K562 (cell line): ENCODE measurements at regions not wholly inside any gene's neighbourhood (a gene's known extent, or its start where the extent isn't known, plus 50 kb on each side); places are given as distances from the start of the nearest gene placed in this dataset.

ENCODE experiments used
- ATAC-seq: fragments of 200-7000 bp; cut with Tn5 transposase; 3 replicates; pipeline ENCODE4 v1.9.1; 2020; ENCODE audit warnings: moderate library complexity
- BruUV-seq: library from RNA; stranded (reverse); fragments of 400-500 nt; replicated peaks from 2 replicates; lab custom pipeline; 2021; lab: Mats Ljungman, UMichigan
- CTCF ChIA-PET: fragments of 300-600 bp; formaldehyde crosslinking; extraction: SDS; loops from one replicate; lab custom pipeline; 2021; ENCODE audit warnings: low intra/inter-chr PET ratio; lab: Yijun Ruan, JAX
- POLR2A ChIA-PET: fragments of 300-600, 350-650 bp; sonication (Branson Sonifier 250); formaldehyde crosslinking; extraction: SDS; loops from one replicate; lab custom pipeline; 2021; ENCODE audit warnings: antibody characterized with exemption, inconsistent platforms; lab: Yijun Ruan, JAX
- DNase-seq, 4 experiments: peaks; one replicate each; pipeline versions ENCODE4 v3.0.0 to v3.0.0-alpha.2; 2011 to 2018; ENCODE audit warnings: low spot score in 3 of 4, mixed read lengths in 3 of 4; ENCODE audit errors: extremely low read depth in 1 of 4
- FAIRE-seq: peaks from 2 replicates; lab custom pipeline; 2011; peaks lifted over from hg19 to GRCh38; lab: Jason Lieb, UNC
- H2AFZ ChIP-seq: 2 replicates; pipeline ENCODE4 v1.6.0; 2011; ENCODE audit warnings: low read depth, low read length, control low read depth, inconsistent platforms
- H3K27ac ChIP-seq: fragments of 200-600 bp; 3 replicates; pipeline ENCODE4 v1.8.0; 2011; ENCODE audit warnings: low read depth, mild to moderate bottlenecking, control low read depth, inconsistent platforms, low read length, moderate library complexity, mixed read lengths; ENCODE audit errors: extremely low read depth
- H3K27me3 ChIP-seq, 2 experiments: fragments of 300-600 bp in 1 of 2; 2 replicates in 1 of 2; 3 replicates in 1 of 2; pipeline versions ENCODE4 v1.6.0 to v1.8.0; 2011; ENCODE audit warnings: inconsistent platforms in 2 of 2, low read length in 2 of 2, mild to moderate bottlenecking in 1 of 2, mixed read lengths in 1 of 2, moderate library complexity in 1 of 2; ENCODE audit not compliant: control insufficient read depth in 2 of 2, insufficient read depth in 2 of 2
- H3K36me3 ChIP-seq: fragments of 300-600 bp; 3 replicates; pipeline ENCODE4 v1.8.0; 2011; ENCODE audit warnings: mild to moderate bottlenecking, low read length, inconsistent platforms; ENCODE audit not compliant: control insufficient read depth, insufficient read depth
- H3K4me1 ChIP-seq, 2 experiments: fragments of 200-600 bp in 1 of 2; replicated peaks in 1 of 2; 2 replicates in 1 of 2; 3 replicates in 1 of 2; pipeline versions ENCODE4 v1.5.1 to v1.8.0; 2011; ENCODE audit warnings: inconsistent platforms in 2 of 2, low read length in 2 of 2, mild to moderate bottlenecking in 1 of 2, mixed read lengths in 1 of 2, moderate library complexity in 1 of 2; ENCODE audit not compliant: control insufficient read depth in 2 of 2, insufficient read depth in 2 of 2
- H3K4me2 ChIP-seq: 2 replicates; pipeline ENCODE4 v1.6.1; 2011; ENCODE audit warnings: low read length, control low read depth, inconsistent platforms, mixed read lengths; ENCODE audit not compliant: insufficient read depth
- H3K4me3 ChIP-seq: fragments of 200-600 bp; sonication (generic), shearing (Covaris generic); 2 replicates; pipeline ENCODE4 v1.5.1; 2016; ENCODE audit warnings: control low read depth, inconsistent platforms
- H3K79me2 ChIP-seq: fragments of 200-600 bp; 3 replicates; pipeline ENCODE4 v1.8.0; 2011; ENCODE audit warnings: low read length, inconsistent platforms; ENCODE audit not compliant: control insufficient read depth, insufficient read depth
- H3K9ac ChIP-seq, 2 experiments: 2 replicates each; pipeline versions ENCODE4 v1.6.0 to v1.6.1; 2011; ENCODE audit warnings: low read depth in 2 of 2, low read length in 2 of 2, control low read depth in 1 of 2, inconsistent platforms in 1 of 2, mild to moderate bottlenecking in 1 of 2, mixed read lengths in 1 of 2; ENCODE audit not compliant: insufficient read depth in 1 of 2
- H3K9me1 ChIP-seq: one replicate; pipeline ENCODE4 v1.6.0; 2011; ENCODE audit warnings: inconsistent platforms, mild to moderate bottlenecking, low read length, moderate library complexity; ENCODE audit not compliant: control insufficient read depth, insufficient read depth
- H3K9me3 ChIP-seq: replicated peaks from 2 replicates; pipeline ENCODE4 v1.5.1; 2011; ENCODE audit warnings: low read depth, low read length, inconsistent platforms; ENCODE audit not compliant: control insufficient read depth, insufficient read depth
- H4K20me1 ChIP-seq: replicated peaks from 2 replicates; pipeline ENCODE4 v1.6.1; 2011; ENCODE audit warnings: low read length, inconsistent platforms, mixed read lengths; ENCODE audit not compliant: control insufficient read depth, insufficient read depth
- BCL6 ChIP-seq: fragments of 250-450 bp; sonication (Bioruptor Pico); IDR thresholded peaks from 2 replicates; pipeline ENCODE4 v1.4.0; 2020
- HEY1 ChIP-seq: fragments of 250-450 bp; sonication (Bioruptor Pico); IDR thresholded peaks from 2 replicates; pipeline ENCODE4 v1.5.0; 2020; ENCODE audit warnings: mild to moderate bottlenecking, moderate library complexity, borderline replicate concordance
- L3MBTL2 ChIP-seq: fragments of 450-650 bp; IDR thresholded peaks from 2 replicates; pipeline ENCODE4 v1.6.1; 2016; ENCODE audit warnings: mild to moderate bottlenecking, moderate library complexity
- MGA ChIP-seq: fragments of 450-650 bp; IDR thresholded peaks from 2 replicates; pipeline ENCODE4 v1.6.1; 2016; ENCODE audit warnings: mild to moderate bottlenecking, moderate library complexity
- PML ChIP-seq: IDR thresholded peaks from 2 replicates; pipeline ENCODE4 v1.6.1; 2012; ENCODE audit warnings: low read length, inconsistent platforms
- SAP30 ChIP-seq: fragments of 200-600 bp; sonication (generic); IDR thresholded peaks from 2 replicates; pipeline ENCODE4 v1.6.1; 2012; ENCODE audit warnings: borderline replicate concordance, low read depth, mild to moderate bottlenecking, moderate library complexity, low read length, control low read depth, inconsistent platforms; ENCODE audit not compliant: insufficient read depth, poor library complexity, severe bottlenecking
- ZFP36 ChIP-seq: fragments of 150-350 bp; IDR thresholded peaks from 2 replicates; pipeline ENCODE4 v1.6.1; 2018; ENCODE audit warnings: low read length, low read depth; ENCODE audit not compliant: partially characterized antibody
- ZNF24 ChIP-seq: fragments of 450-650 bp; IDR thresholded peaks from 2 replicates; pipeline ENCODE4 v1.6.1; 2016
- ZNF277 ChIP-seq: fragments of 250-450 bp; sonication (Bioruptor Pico); IDR thresholded peaks from 2 replicates; pipeline ENCODE4 v1.8.0; 2022; ENCODE audit warnings: inconsistent platforms, mild to moderate bottlenecking, moderate library complexity, borderline replicate concordance
- ZNF830 ChIP-seq: fragments of 250-450 bp; sonication (Bioruptor Pico); IDR thresholded peaks from 2 replicates; pipeline ENCODE4 v1.5.0; 2021; ENCODE audit warnings: mild to moderate bottlenecking
- WGBS: fragments of 100-300 bp; shearing (Covaris generic); methylation state at CpG from one replicate; pipeline ENCODE4 v1.1.6; 2016; ENCODE audit warnings: low coverage, mixed read lengths; ENCODE audit not compliant: insufficient coverage; ENCODE audit errors: missing lambda C conversion rate; 5-methylcytosine and 5-hydroxymethylcytosine counted together
- in situ Hi-C: fragments of 300-500 bp; cut with MboI; formaldehyde crosslinking; loops from 4 replicates; pipeline ENCODE4 v1.15.0; 2018; ENCODE audit warnings: inconsistent platforms, mixed read lengths
- intact Hi-C: fragments of 100-400 bp; cut with micrococcal nuclease; formaldehyde crosslinking; loops from 2 replicates; pipeline ENCODE4 v1.14.2; 2022

- no peak overlapping the region for H3K27ac ChIP-seq
- intact Hi-C loops (no loop called here), in situ Hi-C loops (no loop called here)
- DNase-seq, result no peak
- ATAC-seq, result no peak
- no peaks in the 10 kb centered on the region for H3K36me3 ChIP-seq
- no peaks in the 10 kb centered on the region for H3K79me2 ChIP-seq
- no peak overlapping the region for H3K4me2 ChIP-seq
- no peak overlapping the region for H3K9ac ChIP-seq
- H2AFZ ChIP-seq, result no peak overlapping the region; the same call in 1 of the 2 replicates
- no peaks in the 10 kb centered on the region for H3K9me3 ChIP-seq
- H3K4me3 ChIP-seq, result no peak overlapping the region
- CTCF ChIA-PET, result no interaction called here
- no peaks in the 10 kb centered on the region for H4K20me1 ChIP-seq
- no peaks in the 10 kb centered on the region for H3K4me1 ChIP-seq
- no peak for FAIRE-seq
- BruUV-seq, result no TSS peak
- no peaks in the 10 kb centered on the region for H3K9me1 ChIP-seq
- 57% methylated on average over 1 of the region's 1 CpG for WGBS
- H3K27me3 ChIP-seq, result no peaks in the 10 kb centered on the region
- POLR2A ChIA-PET, result no interaction called here
- TF ChIP-seq ZNF830 (CRISPR knock-in tag) (no peak), SAP30 (no peak), L3MBTL2 (no peak), HEY1 (CRISPR knock-in tag) (no peak), PML (no peak), ZFP36 (no peak), BCL6 (CRISPR knock-in tag) (no peak), MGA (no peak), ZNF277 (CRISPR knock-in tag) (no peak), ZNF24 (no peak)
Observed at GRCh38 chr3:72247645-72248388, 462.9 kb upstream of the PROK2 start.
